Stimulated activated CD4-positive, alpha-beta T cell treated with anti-CD3 and anti-CD28 coated beads, Interleukin-1b, Interleukin-23, amount 100 ng/mL, for 1 hour (primary cell): ENCODE measurements at regions not wholly inside any gene's neighbourhood (a gene's known extent, or its start where the extent isn't known, plus 50 kb on each side); places are given as distances from the start of the nearest gene placed in this dataset.
"Not testable (repeated sequence)": the region's sequence is repeated elsewhere in the genome, so short reads cannot be mapped to it uniquely, and the experiment has no call there.

ENCODE experiments used
- DNase-seq, 2 donors: peaks; one replicate each; pipeline ENCODE4 v3.0.0-alpha.2; 2020; ENCODE audit warnings: low read depth in 2 of 2

- no peak for DNase-seq
Measured at GRCh38 chr2:877747-878146, 72.9 kb upstream of the SNTG2 start.

GRCh38 chr2:875687-876615 is 74.7 kb upstream of the SNTG2 start:
- DNase-seq, result no peak

- no peak for DNase-seq
Measured at GRCh38 chr2:873651-874580, 76.7 kb upstream of the SNTG2 start.

GRCh38 chr2:873027-873426 is 77.6 kb upstream of the SNTG2 start:
- DNase-seq, result no peak

GRCh38 chr2:871926-872680 is 78.5 kb upstream of the SNTG2 start:
- no peak for DNase-seq

- no peak for DNase-seq
Measured at GRCh38 chr2:871175-871727, 79.4 kb upstream of the SNTG2 start.

DNA sequence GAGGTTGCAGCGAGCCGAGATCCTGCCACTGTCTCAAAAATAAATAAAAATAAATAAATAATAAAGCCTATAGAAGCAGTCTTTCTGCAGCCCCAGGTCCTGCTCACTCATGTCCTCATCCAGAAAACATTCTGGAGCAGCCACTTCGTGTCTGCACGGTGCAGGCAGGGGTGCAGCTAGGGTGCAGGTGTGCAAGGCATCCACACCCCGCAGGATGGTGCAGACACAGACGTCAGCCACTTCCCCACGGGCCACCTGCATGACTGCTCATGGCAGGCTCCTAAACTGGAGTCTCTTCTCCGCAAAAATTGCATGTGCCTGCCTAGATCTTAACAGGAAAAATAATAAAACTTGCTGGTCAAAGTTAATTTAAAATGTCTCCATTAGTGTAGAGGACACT is 80.2 kb upstream of the SNTG2 start:
- DNase-seq, result no peak

DNA sequence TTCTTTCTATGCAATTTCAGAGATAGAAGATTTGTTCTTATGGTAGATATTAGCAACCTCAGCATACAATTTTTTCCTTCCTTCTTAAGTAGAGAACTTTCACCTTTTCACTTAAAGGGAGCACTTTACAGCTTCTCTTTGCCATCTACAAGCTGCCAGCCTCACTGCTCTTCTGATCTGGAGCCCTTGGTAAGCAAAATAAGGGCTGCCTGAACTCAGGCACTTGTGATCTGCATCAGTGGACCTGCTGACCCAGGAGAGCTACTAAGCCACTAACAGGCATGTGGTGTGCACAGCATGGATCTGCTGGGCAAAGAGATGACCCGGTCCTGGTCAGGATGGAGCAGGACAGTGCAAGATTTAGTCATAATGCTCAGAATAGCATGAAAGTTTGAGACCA is 80.8 kb upstream of the SNTG2 start:
- DNase-seq, result no peak

DNA sequence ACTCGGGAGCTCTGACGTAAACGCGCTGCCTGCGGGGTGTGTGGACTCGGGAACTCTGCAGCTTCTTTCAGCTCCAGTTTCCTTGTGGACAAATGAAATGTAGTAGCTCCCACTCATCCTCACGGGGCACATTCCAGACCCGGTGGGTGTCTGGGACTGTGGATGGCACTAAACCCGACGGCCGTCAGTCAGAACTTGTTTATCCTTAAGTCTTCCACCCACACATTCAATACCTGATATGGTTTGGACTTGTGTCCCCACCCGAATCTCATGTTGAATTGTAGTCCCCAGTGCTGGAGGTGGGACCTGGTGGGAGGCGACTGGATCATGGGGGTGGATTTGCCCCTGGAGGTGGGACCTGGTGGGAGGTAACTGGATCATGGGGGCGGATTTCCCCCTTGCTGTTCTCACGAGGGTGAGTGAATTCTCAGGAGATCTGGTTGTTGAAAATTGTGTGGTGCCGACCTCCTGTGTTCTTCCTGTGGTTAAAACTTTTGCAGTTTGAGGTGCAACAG is 81.2 kb upstream of the SNTG2 start:
- no peak for DNase-seq

- not testable (repeated sequence) for DNase-seq
Measured at GRCh38 chr2:868857-869256, 81.8 kb upstream of the SNTG2 start.

- no peak for DNase-seq
Measured at GRCh38 chr2:867296-867695, 83.4 kb upstream of the SNTG2 start.

GRCh38 chr2:866887-867286 is 83.8 kb upstream of the SNTG2 start:
- no peak for DNase-seq

- DNase-seq, result no peak
Measured at GRCh38 chr2:866009-866680, 84.5 kb upstream of the SNTG2 start.

DNA sequence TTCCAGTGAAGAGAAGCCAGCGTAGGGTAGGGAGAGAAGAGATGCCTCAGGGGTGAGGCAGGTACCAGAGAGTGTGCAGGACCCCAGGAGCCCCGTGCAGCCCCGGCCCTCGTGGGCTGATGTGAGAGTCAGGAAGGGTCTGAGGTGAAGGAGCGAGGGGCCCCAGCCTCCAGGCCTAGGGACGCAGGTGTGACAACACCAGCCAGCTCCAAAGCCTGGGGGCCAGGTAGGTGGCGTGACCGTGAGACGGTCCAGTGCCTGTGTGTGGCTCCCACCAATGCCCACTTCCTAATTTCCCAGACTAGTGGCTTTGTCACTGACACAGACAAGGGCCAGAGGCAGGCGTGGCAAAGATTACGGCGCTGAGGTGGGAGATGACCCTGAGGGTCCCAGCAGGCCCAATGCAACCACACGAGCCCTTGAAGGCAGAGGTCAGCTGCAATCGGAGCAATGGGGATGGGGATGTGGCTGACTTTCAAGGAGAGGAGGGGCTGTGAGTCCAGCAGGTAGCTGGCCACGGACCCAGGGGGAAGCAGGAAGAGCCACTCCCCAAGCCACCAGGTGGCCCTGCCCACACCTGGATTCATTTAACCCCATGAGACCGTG is 86.0 kb upstream of the SNTG2 start:
- DNase-seq, result no peak

GRCh38 chr2:863732-864450 is 86.8 kb upstream of the SNTG2 start:
- DNase-seq, result no peak

DNA sequence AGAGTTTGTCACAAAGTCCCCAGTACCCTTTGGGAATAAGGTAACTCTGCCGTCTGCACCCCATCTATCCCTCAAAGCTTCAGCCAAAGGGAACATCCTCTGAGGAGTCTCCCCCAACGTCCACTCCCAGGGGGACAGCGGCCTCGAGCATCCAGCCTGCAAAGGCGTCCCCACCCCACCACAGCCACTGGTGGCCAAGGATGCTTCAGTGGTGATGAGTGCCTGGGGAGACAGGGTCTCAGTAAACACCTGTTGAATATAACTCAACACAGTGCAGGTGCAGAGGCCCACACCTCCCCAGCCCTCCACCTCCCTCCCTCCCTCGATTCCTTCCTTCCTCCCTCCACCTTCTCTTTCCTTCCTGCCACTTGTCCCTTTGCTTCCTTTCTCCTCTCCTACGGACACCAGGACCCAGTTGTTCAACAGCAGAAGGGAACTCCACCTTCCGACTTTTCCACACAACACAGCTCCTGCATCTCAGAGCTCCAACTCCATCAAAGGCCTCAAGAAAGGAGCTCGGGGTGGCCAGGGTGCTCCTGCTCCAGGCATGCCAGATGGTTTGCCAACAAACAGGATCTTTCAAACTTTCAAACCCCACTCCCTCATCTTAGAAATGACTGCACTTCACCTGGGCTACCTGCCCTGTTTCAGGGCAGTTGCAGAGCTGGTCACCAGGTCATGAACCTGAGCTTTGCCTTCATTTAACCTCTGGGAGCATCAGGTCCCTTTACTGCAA is 87.8 kb upstream of the SNTG2 start:
- DNase-seq, result no peak

DNA sequence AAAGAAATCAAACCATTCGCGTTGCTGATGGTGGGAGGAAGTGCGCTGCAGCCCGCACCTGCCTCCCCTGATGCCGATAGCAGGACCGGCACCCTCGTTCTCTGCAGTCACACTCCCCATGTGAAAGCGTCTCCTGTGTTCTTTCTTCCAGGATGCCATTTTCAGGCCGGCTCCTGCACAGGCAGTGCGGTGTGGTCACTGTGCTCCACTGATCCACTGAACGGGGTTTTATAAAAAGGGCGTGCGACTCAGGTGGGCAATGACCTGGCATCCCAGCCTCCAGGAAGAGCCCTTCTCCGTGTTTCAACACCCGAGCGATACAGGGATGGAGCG is 88.3 kb upstream of the SNTG2 start:
- DNase-seq, result no peak

DNA sequence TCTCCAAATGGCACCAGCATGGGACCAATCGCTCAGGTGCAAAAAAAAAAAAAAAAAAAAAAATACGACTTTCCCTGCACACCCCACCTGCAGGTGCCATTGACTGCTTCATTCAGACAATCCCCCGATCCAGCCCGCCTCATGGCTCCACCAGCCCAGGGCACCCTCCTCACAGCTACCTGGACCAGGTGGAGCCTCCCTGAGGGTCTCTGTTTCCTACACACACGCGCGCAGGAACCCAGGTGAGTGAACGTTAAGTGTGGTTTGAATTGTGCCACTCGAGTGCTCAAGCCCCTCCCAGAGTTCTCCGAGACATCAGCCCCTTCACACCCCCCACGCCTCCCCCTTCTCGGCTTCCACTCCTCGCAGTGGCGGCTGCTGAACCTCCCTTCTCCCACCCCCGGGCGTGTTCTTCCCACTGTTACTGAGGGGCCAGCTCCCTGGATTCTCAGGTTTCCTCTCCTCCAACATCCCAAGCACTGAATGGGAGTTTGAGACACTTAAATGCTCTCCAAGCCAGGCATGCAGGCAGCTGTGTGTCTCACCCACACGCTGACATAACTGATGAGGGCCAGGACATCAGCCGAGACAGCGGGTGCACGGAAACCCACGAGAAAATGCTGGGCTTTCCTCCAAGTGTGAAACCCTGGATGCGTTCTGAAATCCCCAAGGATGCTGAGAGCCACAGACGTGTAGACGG is 88.8 kb upstream of the SNTG2 start:
- no peak for DNase-seq
